ENCODE measurements at regions not wholly inside any gene's neighbourhood (a gene's known extent, or its start where the extent isn't known, plus 50 kb on each side); places are given as distances from the start of the nearest gene placed in this dataset.

GRCh38 chr1:95679262-95679661 is 445.3 kb downstream of the RWDD3 start:
- Histone ChIP-seq H3K36me3 (ENCODE audit: control insufficient read depth in 2 of 2, extremely low read depth in 1 of 2, insufficient read depth in 2 of 2, low read length in 2 of 2) (no peaks in the 10 kb centered on the region), H3K4me3 (replicated peaks in 1 of 3; ENCODE audit: insufficient read depth in 1 of 3, low read depth in 1 of 3, low read length in 3 of 3) (no peak overlapping the region), H4K20me1 (replicated peaks; ENCODE audit: control insufficient read depth, extremely low read depth, insufficient read depth, low read length) (no peaks in the 10 kb centered on the region), H3K9ac (replicated peaks; ENCODE audit: extremely low read depth, insufficient read depth, low read length) (no peak overlapping the region), H3K4me1 (ENCODE audit: control insufficient read depth, extremely low read depth, insufficient read depth, low read length) (no peaks in the 10 kb centered on the region), H3K9me1 (replicated peaks; ENCODE audit: control insufficient read depth, extremely low read depth, insufficient read depth, low read length) (no peaks in the 10 kb centered on the region), H2AFZ (ENCODE audit: low read depth, low read length) (no peak overlapping the region), H3K27me3 (ENCODE audit: control insufficient read depth in 2 of 2, insufficient read depth in 2 of 2, low read length in 2 of 2) (no peaks in the 10 kb centered on the region), H3K9me3 (replicated peaks; ENCODE audit: control insufficient read depth, insufficient read depth, low read length) (no peaks in the 10 kb centered on the region), H3K27ac (ENCODE audit: insufficient read depth, low read depth, low read length) (no peak overlapping the region), H3K4me2 (ENCODE audit: insufficient read depth, low read length) (no peak overlapping the region), H3K79me2 (ENCODE audit: control insufficient read depth, insufficient read depth, low read length) (no peaks in the 10 kb centered on the region)
- intact Hi-C loops (cut with micrococcal nuclease) (no loop called here), dilution Hi-C loops (cut with MboI; ENCODE audit: extremely low pct_ligation_motif_present, low sequenced_read_pairs) (no loop called here)
- FAIRE-seq (no peak), DNase-seq (ENCODE audit: low read depth, low spot score) (no peak)
- TF ChIP-seq JUN (IDR thresholded peaks at IDR 0.05; ENCODE audit: borderline replicate concordance, insufficient read depth, insufficient read length, low read depth) (no peak), GATA2 (IDR thresholded peaks at IDR 0.05; ENCODE audit: insufficient read depth, insufficient read length, low read depth, low read length) (no peak), EZH2 (IDR thresholded peaks at IDR 0.05; ENCODE audit: borderline replicate concordance, low read depth, low read length, severe bottlenecking) (no peak)
- ChIA-PET CTCF (no interaction called here), POLR2A (no interaction called here)
- no TSS peak for BruUV-seq (replicated peaks)

DNA sequence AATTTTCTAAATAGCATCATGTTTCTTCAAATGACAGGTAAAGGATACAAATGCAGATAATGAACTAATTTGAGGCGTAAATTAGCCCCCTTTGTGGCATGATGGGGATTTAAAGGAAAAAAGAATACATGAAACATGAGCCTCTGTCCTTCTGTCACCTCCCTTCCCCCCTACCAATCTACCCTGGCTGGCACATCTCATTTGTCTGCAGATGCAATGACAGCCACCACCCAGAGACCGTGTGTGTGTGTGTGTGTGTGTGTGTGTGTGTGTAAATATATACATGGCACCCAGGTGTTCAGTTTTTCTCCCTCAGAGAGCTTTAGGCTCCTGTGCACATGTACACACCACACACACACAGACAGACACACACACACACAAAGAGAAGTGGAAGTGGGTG is 451.1 kb downstream of the RWDD3 start:
- dilution Hi-C loops (cut with MboI; ENCODE audit: extremely low pct_ligation_motif_present, low sequenced_read_pairs) (no loop called here), intact Hi-C loops (cut with micrococcal nuclease) (no loop called here)
- H3K79me2 ChIP-seq (ENCODE audit: control insufficient read depth, insufficient read depth, low read length) = no peaks in the 10 kb centered on the region
- H3K9me1 ChIP-seq (replicated peaks; ENCODE audit: control insufficient read depth, extremely low read depth, insufficient read depth, low read length) = no peaks in the 10 kb centered on the region
- ChIA-PET CTCF (no interaction called here), POLR2A (no interaction called here)
- no peaks in the 10 kb centered on the region for H3K4me1 ChIP-seq (ENCODE audit: control insufficient read depth, extremely low read depth, insufficient read depth, low read length)
- no peak overlapping the region for H3K4me3 ChIP-seq (replicated peaks in 1 of 3; ENCODE audit: insufficient read depth in 1 of 3, low read depth in 1 of 3, low read length in 3 of 3)
- H4K20me1 ChIP-seq (replicated peaks; ENCODE audit: control insufficient read depth, extremely low read depth, insufficient read depth, low read length) = no peaks in the 10 kb centered on the region
- H3K27ac ChIP-seq (ENCODE audit: insufficient read depth, low read depth, low read length) = no peak overlapping the region
- H3K9ac ChIP-seq (replicated peaks; ENCODE audit: extremely low read depth, insufficient read depth, low read length) = no peak overlapping the region
- no peaks in the 10 kb centered on the region for H3K27me3 ChIP-seq (ENCODE audit: control insufficient read depth in 2 of 2, insufficient read depth in 2 of 2, low read length in 2 of 2)
- no peak overlapping the region for H2AFZ ChIP-seq (ENCODE audit: low read depth, low read length)
- H3K4me2 ChIP-seq (ENCODE audit: insufficient read depth, low read length) = no peak overlapping the region
- TF ChIP-seq GATA2 (IDR thresholded peaks at IDR 0.05; ENCODE audit: insufficient read depth, insufficient read length, low read depth, low read length) (no peak), MYC (IDR thresholded peaks at IDR 0.05; ENCODE audit: low read depth, low read length) (no peak)
- H3K36me3 ChIP-seq (ENCODE audit: control insufficient read depth in 2 of 2, extremely low read depth in 1 of 2, insufficient read depth in 2 of 2, low read length in 2 of 2) = no peaks in the 10 kb centered on the region
- FAIRE-seq (no peak), DNase-seq (ENCODE audit: low read depth, low spot score) (no peak)
- H3K9me3 ChIP-seq (replicated peaks; ENCODE audit: control insufficient read depth, insufficient read depth, low read length) = no peaks in the 10 kb centered on the region
- BruUV-seq (replicated peaks) = no TSS peak

Data from endothelial cell of umbilical vein (primary cell).